Omental fat pad (tissue), 3 donors: ENCODE measurements at regions not wholly inside any gene's neighbourhood (a gene's known extent, or its start where the extent isn't known, plus 50 kb on each side); places are given as distances from the start of the nearest gene placed in this dataset.
"Not testable (repeated sequence)": the region's sequence is repeated elsewhere in the genome, so short reads cannot be mapped to it uniquely, and the experiment has no call there.

Source experiments
- ATAC-seq: fragments of 150-250 bp; one replicate; pipeline ENCODE4 v1.9.1; 2016; ENCODE audit warnings: mild to moderate bottlenecking, moderate library complexity; ENCODE audit not compliant: low FRiP score
- DNase-seq: peaks from one replicate; pipeline ENCODE4 v3.0.0-alpha.2; 2019; ENCODE audit warnings: low spot score
- CTCF ChIP-seq, 3 donors: fragments of 450-650 bp; IDR thresholded peaks; one replicate each; pipeline ENCODE4 v1.5.1; 2016 to 2017; ENCODE audit warnings: antibody characterized with exemption in 3 of 3, mild to moderate bottlenecking in 3 of 3, moderate library complexity in 2 of 3

GRCh38 chr4:123598331-123598730 is 201.7 kb downstream of the SPRY1 start:
- DNase-seq (no peak), ATAC-seq (no peak)
- TF ChIP-seq CTCF (IDR thresholded peaks at IDR 0.05): no peak

GRCh38 chr4:123599061-123599919 is 202.7 kb downstream of the SPRY1 start:
- DNase-seq (no peak), ATAC-seq (peak; percentile 95)
- no peak for TF ChIP-seq CTCF (IDR thresholded peaks at IDR 0.05)

- no peak for TF ChIP-seq CTCF (IDR thresholded peaks at IDR 0.05)
- peak; percentile 43 for ATAC-seq
- no peak for DNase-seq
Measured at GRCh38 chr4:123599920-123600810, 203.6 kb downstream of the SPRY1 start.

GRCh38 chr4:123600987-123601904 is 204.7 kb downstream of the SPRY1 start:
- no peak for ATAC-seq
- no peak for TF ChIP-seq CTCF (IDR thresholded peaks at IDR 0.05)
- DNase-seq: no peak

GRCh38 chr4:123602007-123602406 is 205.4 kb downstream of the SPRY1 start:
- ATAC-seq: no peak
- no peak for DNase-seq
- TF ChIP-seq CTCF (IDR thresholded peaks at IDR 0.05): no peak

GRCh38 chr4:123603165-123603564 is 206.6 kb downstream of the SPRY1 start:
- DNase-seq (no peak), ATAC-seq (no peak)
- TF ChIP-seq CTCF (IDR thresholded peaks at IDR 0.05): no peak

- ATAC-seq, DNase-seq: not testable (repeated sequence)
Measured at GRCh38 chr4:123605797-123606196, 209.2 kb downstream of the SPRY1 start.
